HepG2 (cell line): ENCODE measurements at regions not wholly inside any gene's neighbourhood (a gene's known extent, or its start where the extent isn't known, plus 50 kb on each side); places are given as distances from the start of the nearest gene placed in this dataset.

ENCODE experiments used
- ATAC-seq: fragments of 200-7000 bp; cut with Tn5 transposase; 3 replicates; pipeline ENCODE4 v1.9.1; 2020; ENCODE audit warnings: mild to moderate bottlenecking, moderate library complexity
- BruUV-seq: library from RNA; stranded (reverse); fragments of 400-500 nt; replicated peaks from 2 replicates; lab custom pipeline; 2021; lab: Mats Ljungman, UMichigan
- CTCF ChIA-PET: fragments of 300-600 bp; formaldehyde crosslinking; extraction: SDS; loops from one replicate; lab custom pipeline; 2021; ENCODE audit warnings: low total read pairs, inconsistent platforms, low intra/inter-chr PET ratio; lab: Yijun Ruan, JAX
- POLR2A ChIA-PET: fragments of 350-600 bp; sonication (Branson Sonifier 250); formaldehyde crosslinking; loops from one replicate; lab custom pipeline; 2020; ENCODE audit warnings: antibody characterized with exemption, inconsistent platforms; lab: Yijun Ruan, JAX
- DNase-seq: peaks from one replicate; pipeline ENCODE4 v3.0.0-alpha.2; 2015; ENCODE audit warnings: low spot score
- FAIRE-seq: peaks from 3 replicates; lab custom pipeline; 2011; peaks lifted over from hg19 to GRCh38; lab: Jason Lieb, UNC
- H2AFZ ChIP-seq: one replicate; pipeline ENCODE4 v1.6.1; 2011; ENCODE audit warnings: low read length, inconsistent platforms
- H3K27ac ChIP-seq: fragments of 300-600 bp; 3 replicates; pipeline ENCODE4 v1.8.0; 2011; ENCODE audit warnings: mixed run types, mild to moderate bottlenecking, mixed read lengths, low read length, inconsistent platforms; ENCODE audit not compliant: insufficient read depth; ENCODE audit errors: extremely low read length
- H3K27me3 ChIP-seq, 2 experiments: fragments of 200-600 bp in 1 of 2; 2 replicates in 1 of 2; 3 replicates in 1 of 2; pipeline versions ENCODE4 v1.6.0 to v1.8.0; 2011; ENCODE audit warnings: low read length in 2 of 2, mild to moderate bottlenecking in 2 of 2, moderate library complexity in 2 of 2, inconsistent platforms in 1 of 2; ENCODE audit not compliant: insufficient read depth in 2 of 2, control insufficient read depth in 1 of 2
- H3K36me3 ChIP-seq, 2 experiments: fragments of 200-600 bp in 1 of 2; replicated peaks in 1 of 2; 2 replicates in 1 of 2; 3 replicates in 1 of 2; pipeline versions ENCODE4 v1.5.1 to v1.8.0; 2011; ENCODE audit warnings: low read length in 2 of 2, inconsistent platforms in 1 of 2; ENCODE audit not compliant: insufficient read depth in 2 of 2, control insufficient read depth in 1 of 2
- H3K4me1 ChIP-seq: 2 replicates; pipeline ENCODE4 v1.5.1; 2012; ENCODE audit warnings: low read length, inconsistent platforms; ENCODE audit not compliant: insufficient read depth
- H3K4me2 ChIP-seq: 2 replicates; pipeline ENCODE4 v1.6.0; 2011; ENCODE audit warnings: low read depth, low read length, inconsistent platforms
- H3K4me3 ChIP-seq, 3 experiments: fragments of 200-600 bp in 1 of 3; sonication (generic), shearing (Covaris generic) in 1 of 3; replicated peaks in 1 of 3; 2 replicates each; pipeline ENCODE4 v1.5.1; 2011 to 2016; ENCODE audit warnings: low read length in 3 of 3, inconsistent platforms in 2 of 3, low read depth in 2 of 3, mild to moderate bottlenecking in 2 of 3, control low read depth in 1 of 3, mixed read lengths in 1 of 3; ENCODE audit not compliant: insufficient read depth in 1 of 3
- H3K79me2 ChIP-seq: one replicate; pipeline ENCODE4 v1.6.1; 2011; ENCODE audit warnings: low read length, inconsistent platforms; ENCODE audit not compliant: insufficient read depth
- H3K9ac ChIP-seq: 2 replicates; pipeline ENCODE4 v1.6.0; 2011; ENCODE audit warnings: mild to moderate bottlenecking, low read depth, low read length, inconsistent platforms; ENCODE audit not compliant: insufficient read depth
- H3K9me3 ChIP-seq: 2 replicates; pipeline ENCODE4 v1.5.1; 2012; ENCODE audit warnings: mild to moderate bottlenecking, low read length
- H4K20me1 ChIP-seq: 2 replicates; pipeline ENCODE4 v1.6.0; 2011; ENCODE audit warnings: inconsistent platforms, mild to moderate bottlenecking, low read length, moderate library complexity; ENCODE audit not compliant: insufficient read depth
- ATM ChIP-seq: fragments of 450-650 bp; IDR thresholded peaks from 2 replicates; pipeline ENCODE4 v1.7.1; 2017; ENCODE audit warnings: mild to moderate bottlenecking, borderline replicate concordance
- BRD4 ChIP-seq: sonication (generic); formaldehyde crosslinking; IDR thresholded peaks from 2 replicates; pipeline ENCODE4 v1.4.0; 2020; ENCODE audit warnings: missing genetic modification reagents
- CEBPB ChIP-seq: IDR thresholded peaks from 2 replicates; pipeline ENCODE4 v1.6.1; 2011; ENCODE audit warnings: low read depth, low read length, improper control_type of control experiment, borderline replicate concordance
- ISL2 ChIP-seq: sonication (generic); formaldehyde crosslinking; IDR thresholded peaks from 2 replicates; pipeline ENCODE4 v1.5.0; 2020; ENCODE audit warnings: missing genetic modification reagents
- KDM1A ChIP-seq: IDR thresholded peaks from 2 replicates; pipeline ENCODE4 v1.6.1; 2016; ENCODE audit warnings: missing compliant biosample characterization
- RORA ChIP-seq: sonication (generic); formaldehyde crosslinking; IDR thresholded peaks from 2 replicates; pipeline ENCODE4 v1.5.0; 2020; ENCODE audit warnings: mild to moderate bottlenecking, missing genetic modification reagents, moderate library complexity
- TEAD3 ChIP-seq: optimal IDR thresholded peaks from 2 replicates; pipeline ENCODE3; 2016; ENCODE audit warnings: borderline replicate concordance
- U2AF2 ChIP-seq: fragments of 200-400 bp; formaldehyde crosslinking; IDR thresholded peaks from 2 replicates; pipeline ENCODE4 v1.6.1; 2017; ENCODE audit warnings: low read depth, mild to moderate bottlenecking, low read length
- ZBTB25 ChIP-seq: IDR thresholded peaks from 2 replicates; pipeline ENCODE4 v1.6.1; 2018; ENCODE audit warnings: missing genetic modification reagents
- ZBTB7B ChIP-seq: sonication (generic); formaldehyde crosslinking; IDR thresholded peaks from 2 replicates; pipeline ENCODE4 v1.4.0; 2020; ENCODE audit warnings: missing genetic modification reagents
- ZFYVE20 ChIP-seq: sonication (generic); formaldehyde crosslinking; IDR thresholded peaks from 2 replicates; pipeline ENCODE4 v1.8.0; 2023; ENCODE audit warnings: low read depth, mild to moderate bottlenecking, moderate library complexity, missing genetic modification reagents, borderline replicate concordance
- ZNF180 ChIP-seq: sonication (generic); formaldehyde crosslinking; IDR thresholded peaks from 2 replicates; pipeline ENCODE4 v1.4.0; 2020; ENCODE audit warnings: low read depth, missing genetic modification reagents, borderline replicate concordance
- ZNF230 ChIP-seq: sonication (generic); formaldehyde crosslinking; IDR thresholded peaks from 2 replicates; pipeline ENCODE4 v1.4.0; 2020; ENCODE audit warnings: mild to moderate bottlenecking, missing genetic modification reagents
- ZNF331 ChIP-seq: sonication (generic); formaldehyde crosslinking; IDR thresholded peaks from 2 replicates; pipeline ENCODE4 v1.4.0; 2020; ENCODE audit warnings: missing genetic modification reagents
- ZNF382 ChIP-seq: sonication (generic); formaldehyde crosslinking; IDR thresholded peaks from 2 replicates; pipeline ENCODE4 v1.5.0; 2020; ENCODE audit warnings: missing genetic modification reagents, mild to moderate bottlenecking, borderline replicate concordance
- ZNF383 ChIP-seq: sonication (generic); formaldehyde crosslinking; IDR thresholded peaks from 2 replicates; pipeline ENCODE4 v1.4.0; 2020; ENCODE audit warnings: missing genetic modification reagents, mild to moderate bottlenecking, borderline replicate concordance
- ZNF737 ChIP-seq: sonication (generic); formaldehyde crosslinking; IDR thresholded peaks from 2 replicates; pipeline ENCODE4 v1.5.0; 2020; ENCODE audit warnings: missing genetic modification reagents, mild to moderate bottlenecking, borderline replicate concordance
- ZNF761 ChIP-seq: sonication (generic); formaldehyde crosslinking; conservative IDR thresholded peaks from 2 replicates; pipeline ENCODE4 v1.4.0; 2020; ENCODE audit warnings: mild to moderate bottlenecking, missing genetic modification reagents
- WGBS: methylation state at CpG from one replicate; pipeline ENCODE4 v1.1.6; 2017; ENCODE audit warnings: low lambda C conversion rate; 5-methylcytosine and 5-hydroxymethylcytosine counted together
- in situ Hi-C: cut with HindIII; loops from 2 replicates; pipeline ENCODE4 v1.10.0; 2017; ENCODE audit warnings: low pct_unique_long_range_greater_than_20kb; ENCODE audit not compliant: extremely low pct_ligation_motif_present
- intact Hi-C: fragments of 100-400 bp; cut with micrococcal nuclease; formaldehyde crosslinking; loops from one replicate; pipeline ENCODE4 v1.10.0; 2022; ENCODE audit not compliant: unreplicated experiment

DNA sequence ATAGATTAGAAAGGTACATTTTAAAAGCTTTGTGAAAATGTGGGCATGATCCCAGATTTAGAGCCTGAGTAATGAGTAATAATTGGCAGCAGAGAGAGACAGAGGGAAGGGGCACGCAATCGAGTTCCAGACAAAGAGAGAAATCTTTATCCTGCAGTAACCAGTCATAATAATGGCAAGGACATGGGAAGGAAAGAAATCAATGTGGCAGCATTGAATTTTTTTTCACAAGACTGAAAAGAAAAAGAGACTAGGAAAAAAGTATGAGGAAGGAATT is 790.8 kb upstream of the SOX9 start:
- FAIRE-seq, result no peak

More for the DNA sequence above, 790.8 kb upstream of the SOX9 start:
- no peak overlapping the region for H3K9ac ChIP-seq
- no peaks in the 10 kb centered on the region for H3K79me2 ChIP-seq
- ATAC-seq (no peak), DNase-seq (no peak)
- in situ Hi-C loops, result no loop called here
- BruUV-seq, result no TSS peak
- H3K27me3 ChIP-seq, result no peaks in the 10 kb centered on the region
- no peak for TF ChIP-seq ZNF761 (CRISPR knock-in tag)
- no peak for TF ChIP-seq CEBPB
- no peak for TF ChIP-seq ZNF737 (CRISPR knock-in tag)
- no peak for TF ChIP-seq RORA (CRISPR knock-in tag)
- TF ChIP-seq KDM1A (CRISPR knock-in tag), result no peak
- no peak for TF ChIP-seq ZBTB25 (CRISPR knock-in tag)
- TF ChIP-seq TEAD3 (CRISPR knock-in tag), result no peak
- no peak for TF ChIP-seq ZNF230 (CRISPR knock-in tag)
- no peak for TF ChIP-seq ZBTB7B (CRISPR knock-in tag)
- no peak for TF ChIP-seq ISL2
- TF ChIP-seq ZNF180 (CRISPR knock-in tag), result no peak
- no peak for TF ChIP-seq ZFYVE20 (CRISPR knock-in tag)
- no peak for TF ChIP-seq U2AF2
- no peak for TF ChIP-seq ZNF382 (CRISPR knock-in tag)
- no peak for TF ChIP-seq BRD4
- TF ChIP-seq ZNF383 (CRISPR knock-in tag), result no peak
- TF ChIP-seq ZNF331, result no peak
- no peak for TF ChIP-seq ATM
- H3K4me1 ChIP-seq, result no peaks in the 10 kb centered on the region
- H3K4me2 ChIP-seq, result no peak overlapping the region
- ChIA-PET CTCF (no interaction called here), POLR2A (no interaction called here)
- peaks cover 16% of the 10 kb centered on the region; the same call in 1 of the 2 replicates for H3K9me3 ChIP-seq
- intact Hi-C loops, result no loop called here
- H3K4me3 ChIP-seq, result no peak overlapping the region
- no peaks in the 10 kb centered on the region for H4K20me1 ChIP-seq
- WGBS, result 2% methylated on average over 2 of the region's 2 CpGs
- H3K27ac ChIP-seq, result no peak overlapping the region
- no peaks in the 10 kb centered on the region for H3K36me3 ChIP-seq
- no peak overlapping the region for H2AFZ ChIP-seq
